ENCODE measurements at regions not wholly inside any gene's neighbourhood (a gene's known extent, or its start where the extent isn't known, plus 50 kb on each side); places are given as distances from the start of the nearest gene placed in this dataset.

- peaks cover 4% of the 10 kb centered on the region for H3K27me3 Mint-ChIP-seq (ENCODE audit: unreplicated experiment)
- no peaks in the 10 kb centered on the region for H3K9me3 Mint-ChIP-seq (ENCODE audit: unreplicated experiment)
- H3K36me3 Mint-ChIP-seq (ENCODE audit: unreplicated experiment), result no peaks in the 10 kb centered on the region
- no peak for DNase-seq
- no peak overlapping the region for H3K27ac Mint-ChIP-seq (ENCODE audit: unreplicated experiment)
- no peak for TF ChIP-seq CTCF (IDR thresholded peaks at IDR 0.05; ENCODE audit: partially characterized antibody, unreplicated experiment)
- no peak overlapping the region for H3K4me3 Mint-ChIP-seq (ENCODE audit: unreplicated experiment)
- H3K4me1 Mint-ChIP-seq (ENCODE audit: low read depth, unreplicated experiment), result peaks cover 6% of the 10 kb centered on the region
Observed at GRCh38 chr3:62995530-62995929, 120.3 kb upstream of the CADPS start.

DNA sequence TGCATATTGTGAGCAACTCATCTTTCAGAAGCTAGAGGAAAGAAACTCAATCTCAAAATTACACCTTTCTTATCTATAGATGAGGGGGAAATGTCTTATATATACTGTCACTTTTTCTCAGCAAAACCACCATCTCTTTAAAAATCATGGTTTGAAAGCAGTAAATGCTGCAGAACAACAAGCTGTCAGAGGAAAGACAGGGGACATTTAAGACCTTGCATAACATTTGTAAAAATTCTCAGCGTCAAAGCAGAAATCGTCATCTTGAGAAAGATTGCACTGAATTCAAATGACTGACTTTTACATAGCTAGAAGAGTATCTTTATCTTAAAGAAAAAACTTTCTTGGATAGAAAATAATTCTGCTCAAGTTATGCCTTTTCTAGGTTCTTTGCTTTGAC lies 122.2 kb upstream of the CADPS start:
- H3K27ac Mint-ChIP-seq (ENCODE audit: unreplicated experiment), result no peak overlapping the region
- no peaks in the 10 kb centered on the region for H3K4me1 Mint-ChIP-seq (ENCODE audit: low read depth, unreplicated experiment)
- TF ChIP-seq CTCF (IDR thresholded peaks at IDR 0.05; ENCODE audit: partially characterized antibody, unreplicated experiment), result no peak

DNA sequence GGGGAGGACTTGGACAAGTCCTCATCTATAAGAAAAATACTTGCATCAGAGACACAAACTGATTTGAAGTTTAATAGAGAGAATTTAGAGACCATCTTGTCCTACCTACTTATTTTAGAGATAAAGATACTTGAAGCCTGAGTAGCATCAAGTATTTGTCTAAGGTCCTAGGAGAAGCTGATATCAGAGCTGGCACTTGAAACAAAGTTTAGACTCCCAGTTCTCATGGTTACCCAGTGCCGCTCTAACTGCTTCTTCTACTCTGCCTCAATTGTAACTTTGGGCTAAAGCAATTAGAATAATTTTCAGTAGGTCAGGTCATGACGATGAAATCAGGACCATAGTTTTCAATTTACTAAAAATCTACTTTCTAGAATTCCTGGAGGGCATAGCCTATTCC lies 123.9 kb upstream of the CADPS start:
- H3K9me3 Mint-ChIP-seq (ENCODE audit: unreplicated experiment), result no peaks in the 10 kb centered on the region
- H3K4me3 Mint-ChIP-seq (ENCODE audit: unreplicated experiment), result no peak overlapping the region
- no peak for DNase-seq
- no peak for TF ChIP-seq CTCF (IDR thresholded peaks at IDR 0.05; ENCODE audit: partially characterized antibody, unreplicated experiment)
- H3K27ac Mint-ChIP-seq (ENCODE audit: unreplicated experiment), result no peak overlapping the region
- H3K4me1 Mint-ChIP-seq (ENCODE audit: low read depth, unreplicated experiment), result no peaks in the 10 kb centered on the region
- H3K27me3 Mint-ChIP-seq (ENCODE audit: unreplicated experiment), result peaks cover 2% of the 10 kb centered on the region
- no peaks in the 10 kb centered on the region for H3K36me3 Mint-ChIP-seq (ENCODE audit: unreplicated experiment)

More for the DNA sequence above, 122.2 kb upstream of the CADPS start:
- Mint-ChIP-seq H3K9me3 (ENCODE audit: unreplicated experiment) (no peaks in the 10 kb centered on the region), H3K4me3 (ENCODE audit: unreplicated experiment) (no peak overlapping the region), H3K36me3 (ENCODE audit: unreplicated experiment) (no peaks in the 10 kb centered on the region), H3K27me3 (ENCODE audit: unreplicated experiment) (peaks cover 2% of the 10 kb centered on the region)
- no peak for DNase-seq

DNA sequence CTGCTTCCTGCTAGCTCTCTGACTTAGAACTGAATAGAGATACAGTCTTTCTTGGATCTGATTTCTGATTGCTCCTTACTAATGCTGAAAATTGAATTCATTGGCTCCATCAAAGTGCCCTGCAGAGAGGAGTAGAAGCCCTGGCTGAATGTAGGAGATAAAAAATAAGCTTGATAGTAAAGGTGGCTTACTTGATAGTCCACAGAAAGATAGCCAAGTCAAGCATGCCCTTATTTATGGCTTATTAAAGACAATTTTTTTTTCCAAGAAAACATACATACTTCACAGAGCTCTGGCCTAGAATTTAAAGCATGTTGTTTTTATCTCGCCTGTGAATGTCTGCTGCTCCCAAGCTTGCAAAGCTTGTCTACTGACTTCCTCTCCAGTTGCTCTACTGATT lies 124.6 kb upstream of the CADPS start:
- H3K4me3 Mint-ChIP-seq (ENCODE audit: unreplicated experiment), result no peak overlapping the region
- no peak for TF ChIP-seq CTCF (IDR thresholded peaks at IDR 0.05; ENCODE audit: partially characterized antibody, unreplicated experiment)
- no peaks in the 10 kb centered on the region for H3K27me3 Mint-ChIP-seq (ENCODE audit: unreplicated experiment)
- DNase-seq, result no peak
- H3K27ac Mint-ChIP-seq (ENCODE audit: unreplicated experiment), result no peak overlapping the region
- no peaks in the 10 kb centered on the region for H3K4me1 Mint-ChIP-seq (ENCODE audit: low read depth, unreplicated experiment)
- H3K9me3 Mint-ChIP-seq (ENCODE audit: unreplicated experiment), result no peaks in the 10 kb centered on the region
- no peaks in the 10 kb centered on the region for H3K36me3 Mint-ChIP-seq (ENCODE audit: unreplicated experiment)

- Mint-ChIP-seq H3K36me3 (ENCODE audit: unreplicated experiment) (no peaks in the 10 kb centered on the region), H3K4me3 (ENCODE audit: unreplicated experiment) (no peak overlapping the region), H3K9me3 (ENCODE audit: unreplicated experiment) (no peaks in the 10 kb centered on the region), H3K4me1 (ENCODE audit: low read depth, unreplicated experiment) (no peaks in the 10 kb centered on the region), H3K27me3 (ENCODE audit: unreplicated experiment) (no peaks in the 10 kb centered on the region), H3K27ac (ENCODE audit: unreplicated experiment) (no peak overlapping the region)
- no peak for DNase-seq
- no peak for TF ChIP-seq CTCF (IDR thresholded peaks at IDR 0.05; ENCODE audit: partially characterized antibody, unreplicated experiment)
Observed at GRCh38 chr3:63004448-63004847, 129.2 kb upstream of the CADPS start.

Measured in glutamatergic neuron (in vitro differentiated cells).